ENCODE measurements at regions not wholly inside any gene's neighbourhood (a gene's known extent, or its start where the extent isn't known, plus 50 kb on each side); places are given as distances from the start of the nearest gene placed in this dataset.
"Not testable (repeated sequence)": the region's sequence is repeated elsewhere in the genome, so short reads cannot be mapped to it uniquely, and the experiment has no call there.

GRCh38 chr6:100226811-100227210 is 232.8 kb upstream of the MCHR2 start:
- no peak for DNase-seq

- DNase-seq: not testable (repeated sequence)
Observed at GRCh38 chr6:100223952-100224351, 229.9 kb upstream of the MCHR2 start.

DNA sequence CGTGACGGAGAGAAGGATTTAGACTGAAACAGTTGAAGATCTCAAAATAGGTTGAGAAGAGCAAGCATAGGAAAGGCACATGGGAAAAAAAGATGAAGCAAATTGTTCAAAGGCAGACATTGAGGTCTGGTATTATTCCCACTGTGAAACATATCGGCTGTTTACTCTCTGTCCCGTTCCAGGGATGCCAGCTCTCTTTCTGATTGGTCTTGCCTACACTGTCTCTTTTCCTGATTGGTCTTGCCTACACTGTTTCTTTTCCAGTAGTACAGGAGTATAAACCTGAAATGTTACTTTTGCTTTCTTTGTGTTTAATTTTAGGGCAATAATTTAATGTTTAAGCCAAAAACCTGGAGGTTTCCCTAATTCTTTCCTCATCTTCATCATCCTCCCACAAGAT is 226.5 kb upstream of the MCHR2 start:
- no peak for DNase-seq

DNA sequence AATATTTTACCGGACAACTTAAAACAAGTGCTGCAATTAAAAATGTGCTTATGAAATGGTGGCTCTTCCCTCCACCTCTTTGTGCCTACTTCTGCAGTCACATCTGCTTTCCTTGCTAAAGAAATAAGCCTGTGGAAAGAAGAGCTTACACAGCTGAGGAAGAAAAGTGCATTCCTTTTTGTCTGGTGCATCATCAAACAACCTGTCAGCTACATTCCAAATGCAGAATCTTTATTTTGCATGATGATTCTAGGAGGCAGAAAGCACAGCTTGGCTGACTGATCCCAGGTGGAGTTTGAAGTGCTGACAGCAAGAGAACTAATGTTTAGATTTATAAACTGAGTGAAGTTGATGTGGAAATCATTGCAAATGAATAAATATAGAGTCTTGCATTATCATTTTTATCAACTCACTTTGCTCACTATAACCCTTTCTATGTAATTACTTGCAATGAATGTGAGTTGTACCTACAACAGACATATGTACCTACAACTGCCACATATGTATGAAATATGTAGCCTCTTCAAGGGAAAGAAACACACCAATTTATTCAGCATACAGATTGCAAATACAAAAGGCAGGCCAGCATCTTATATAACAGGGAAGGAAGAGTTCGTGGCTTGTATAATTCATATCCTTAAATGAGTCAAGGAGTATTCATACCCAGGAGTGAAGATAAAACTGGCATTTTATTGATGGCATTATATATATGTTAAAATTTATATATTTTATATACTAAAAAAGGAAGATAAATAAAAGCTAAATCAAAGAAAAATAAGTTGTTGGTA is 223.4 kb upstream of the MCHR2 start:
- DNase-seq: no peak

DNA sequence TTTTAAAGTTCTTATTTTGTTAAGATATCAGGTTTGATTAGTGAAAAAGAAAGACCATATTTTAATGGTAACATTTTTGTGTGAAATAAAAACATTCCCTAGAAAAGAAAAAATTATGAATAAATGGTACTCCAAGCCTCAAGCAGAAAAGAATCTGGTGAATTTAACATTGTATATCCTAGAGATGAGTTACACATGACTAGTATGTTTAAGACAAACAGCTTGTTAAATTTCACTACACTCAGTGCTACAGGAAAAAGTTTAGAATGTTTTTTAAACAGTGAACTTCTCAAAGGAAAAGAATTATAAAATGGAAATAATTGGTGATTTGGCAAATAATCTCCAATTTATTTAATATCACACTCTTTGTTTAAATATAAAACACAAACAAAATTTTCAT is 222.7 kb upstream of the MCHR2 start:
- no peak for DNase-seq

DNA sequence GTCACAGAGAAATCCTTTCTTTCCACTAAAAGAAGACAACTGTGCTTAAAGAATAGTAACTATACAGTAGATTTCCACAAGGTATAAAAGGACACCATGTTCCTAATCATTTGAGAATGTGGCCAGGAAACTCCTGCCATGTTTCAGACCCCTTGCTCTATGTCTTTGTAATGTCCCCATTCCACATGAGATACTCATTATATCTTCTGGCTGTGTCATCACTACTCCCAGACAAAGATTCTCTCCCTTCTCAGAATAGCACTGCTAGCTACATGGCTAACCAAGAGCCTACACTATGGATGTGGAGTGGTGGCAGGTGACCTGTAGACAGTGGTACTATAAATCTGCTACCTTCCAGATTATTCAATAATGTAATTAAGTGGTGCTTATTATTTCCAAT is 218.1 kb upstream of the MCHR2 start:
- no peak for DNase-seq

- DNase-seq: no peak
Observed at GRCh38 chr6:100210137-100211117, 216.4 kb upstream of the MCHR2 start.

GRCh38 chr6:100209323-100210136 is 215.5 kb upstream of the MCHR2 start:
- no peak for DNase-seq

- DNase-seq: no peak
Observed at GRCh38 chr6:100203400-100203799, 209.4 kb upstream of the MCHR2 start.

DNA sequence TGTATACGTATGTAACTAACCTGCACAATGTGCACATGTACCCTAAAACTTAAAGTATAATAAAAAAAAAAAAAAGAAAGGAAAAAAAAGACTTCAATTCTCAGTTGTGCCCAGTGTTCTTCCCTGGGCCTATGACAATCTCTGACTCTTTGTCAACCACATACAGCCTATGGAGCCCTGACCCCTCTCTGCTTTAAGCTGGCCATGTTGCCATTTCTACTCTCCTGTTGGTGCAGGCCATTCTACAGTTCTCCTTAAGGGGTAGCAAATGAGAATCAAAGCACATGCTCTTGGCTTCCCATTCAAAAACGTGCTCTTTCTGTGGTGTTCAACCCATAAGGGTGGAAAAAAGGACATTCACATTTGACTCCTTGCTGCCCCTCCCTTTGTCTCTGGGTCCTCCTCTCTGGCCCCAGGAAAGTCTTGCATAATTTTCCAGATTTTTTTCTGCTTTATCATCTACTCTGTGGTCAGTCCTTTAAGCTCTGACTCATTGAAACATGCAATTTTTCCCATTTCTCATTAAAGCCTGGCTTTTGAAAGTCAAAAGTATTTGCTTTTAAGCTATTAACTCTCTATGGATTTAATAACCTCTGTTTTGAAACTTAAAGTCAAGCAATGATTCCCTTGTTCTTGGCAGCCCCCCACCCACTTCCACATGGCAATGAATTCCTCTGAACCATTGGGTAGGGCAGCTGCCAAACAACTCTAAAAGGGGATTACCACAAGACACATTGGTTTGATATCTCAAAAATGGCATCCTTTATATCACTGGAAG is 208.6 kb upstream of the MCHR2 start:
- no peak for DNase-seq

DNA sequence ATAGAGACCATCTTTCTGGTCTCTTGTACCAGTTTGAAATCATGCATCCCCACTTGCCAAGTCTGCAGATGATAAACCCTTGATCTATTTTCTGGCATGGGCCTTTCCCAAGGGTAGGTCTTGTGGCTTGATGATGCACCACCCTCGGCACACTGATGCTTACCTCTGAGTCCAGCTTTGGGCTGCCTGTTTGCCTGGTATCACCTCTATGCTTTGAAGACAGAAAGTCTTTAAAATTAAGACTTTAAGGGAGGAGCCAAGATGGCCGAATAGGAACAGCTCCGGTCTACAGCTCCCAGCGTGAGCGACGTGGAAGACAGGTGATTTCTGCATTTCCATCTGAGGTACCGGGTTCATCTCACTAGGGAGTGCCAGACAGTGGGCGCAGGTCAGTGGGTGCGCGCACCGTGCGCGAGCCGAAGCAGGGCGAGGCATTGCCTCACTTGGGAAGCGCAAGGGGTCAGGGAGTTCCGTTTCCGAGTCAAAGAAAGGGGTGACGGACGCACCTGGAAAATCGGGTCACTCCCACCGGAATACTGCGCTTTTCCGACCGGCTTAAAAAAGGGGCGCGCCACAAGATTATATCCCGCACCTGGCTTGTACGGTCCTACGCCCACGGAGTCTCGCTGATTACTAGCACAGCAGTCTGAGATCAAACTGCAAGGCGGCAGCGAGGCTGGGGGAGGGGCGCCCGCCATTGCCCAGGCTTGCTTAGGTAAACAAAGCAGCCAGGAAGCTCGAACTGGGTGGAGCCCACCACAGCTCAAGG is 202.4 kb upstream of the MCHR2 start:
- not testable (repeated sequence) for DNase-seq

DNA sequence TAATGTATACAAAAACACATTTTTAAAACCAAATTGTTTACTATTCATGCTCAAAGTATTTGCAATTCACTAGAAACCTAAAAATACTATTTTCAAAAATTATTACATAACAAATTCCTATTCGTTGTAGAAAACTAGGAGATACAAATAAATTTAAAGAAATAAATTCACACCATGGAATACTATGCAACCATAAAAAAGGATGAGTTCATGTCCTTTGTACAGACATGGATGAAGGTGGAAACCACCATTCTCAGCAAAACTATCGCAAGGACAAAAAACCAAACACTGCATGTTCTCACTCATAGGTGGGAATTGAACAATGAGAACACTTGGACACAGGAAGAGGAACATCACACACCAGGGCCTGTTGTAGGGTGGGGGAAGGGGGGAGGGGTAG is 201.2 kb upstream of the MCHR2 start:
- not testable (repeated sequence) for DNase-seq

- DNase-seq: no peak
Observed at GRCh38 chr6:100194535-100194934, 200.5 kb upstream of the MCHR2 start.

- no peak for DNase-seq
Observed at GRCh38 chr6:100188754-100189153, 194.7 kb upstream of the MCHR2 start.

GRCh38 chr6:100186552-100186951 is 192.5 kb upstream of the MCHR2 start:
- no peak for DNase-seq

GRCh38 chr6:100185615-100186014 is 191.6 kb upstream of the MCHR2 start:
- DNase-seq: no peak

DNA sequence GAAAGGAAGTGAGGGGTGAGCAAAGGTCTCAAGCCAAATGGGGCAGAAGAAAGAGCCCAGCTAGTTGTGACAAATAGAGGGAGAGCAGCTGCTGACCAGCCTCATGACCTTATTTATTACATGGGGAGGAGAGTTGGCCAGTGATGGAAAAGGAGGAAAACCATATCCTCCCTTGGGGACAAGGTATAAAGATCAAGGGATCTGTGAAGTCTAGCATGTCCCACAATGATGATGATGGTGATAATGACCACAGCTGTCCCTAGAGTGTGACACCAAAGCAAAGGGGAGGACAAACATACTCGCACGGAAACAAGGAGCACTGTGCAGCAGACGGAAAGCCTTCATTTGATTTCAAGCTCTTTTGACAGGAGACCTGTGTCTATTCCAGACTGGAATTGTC is 190.4 kb upstream of the MCHR2 start:
- no peak for DNase-seq

DNA sequence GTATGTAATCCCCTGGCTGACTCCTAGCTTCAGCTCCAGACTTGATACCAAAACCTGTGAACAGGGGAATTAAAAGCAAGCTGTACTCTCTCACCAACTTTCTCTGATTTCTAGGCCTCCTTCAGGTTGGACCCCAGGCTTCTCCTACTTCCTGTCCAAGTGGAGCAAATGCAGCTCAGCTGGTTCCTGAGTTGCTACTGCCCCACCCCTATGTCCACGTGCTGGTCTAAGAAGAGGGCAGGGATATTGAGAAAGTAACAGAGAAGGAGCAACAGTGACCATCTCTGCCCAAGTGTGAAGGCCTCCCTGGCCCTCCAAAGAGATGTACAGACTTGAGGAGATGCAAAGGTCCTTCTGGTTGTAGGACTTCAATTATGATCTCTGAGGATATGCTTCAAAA is 188.3 kb upstream of the MCHR2 start:
- DNase-seq: no peak

GRCh38 chr6:100181309-100181708 is 187.3 kb upstream of the MCHR2 start:
- no peak for DNase-seq

DNA sequence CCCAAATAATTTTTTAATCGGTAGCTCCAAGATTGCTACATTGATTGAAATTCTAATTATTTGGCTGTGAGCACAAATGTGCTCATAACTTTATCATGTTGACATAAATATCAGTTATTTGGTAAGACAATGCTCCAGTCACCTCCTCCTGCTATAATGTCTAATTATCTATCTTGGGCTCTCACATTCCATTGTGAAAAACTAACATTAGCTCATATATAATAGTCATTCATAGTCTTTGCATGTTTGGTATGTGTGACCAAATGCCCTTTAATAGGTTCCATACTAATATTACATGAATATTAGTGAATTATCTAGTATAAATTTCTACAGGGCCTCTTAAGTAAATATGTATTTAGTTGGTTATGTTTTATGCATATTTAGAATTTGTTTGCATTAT is 185.6 kb upstream of the MCHR2 start:
- DNase-seq: no peak

DNA sequence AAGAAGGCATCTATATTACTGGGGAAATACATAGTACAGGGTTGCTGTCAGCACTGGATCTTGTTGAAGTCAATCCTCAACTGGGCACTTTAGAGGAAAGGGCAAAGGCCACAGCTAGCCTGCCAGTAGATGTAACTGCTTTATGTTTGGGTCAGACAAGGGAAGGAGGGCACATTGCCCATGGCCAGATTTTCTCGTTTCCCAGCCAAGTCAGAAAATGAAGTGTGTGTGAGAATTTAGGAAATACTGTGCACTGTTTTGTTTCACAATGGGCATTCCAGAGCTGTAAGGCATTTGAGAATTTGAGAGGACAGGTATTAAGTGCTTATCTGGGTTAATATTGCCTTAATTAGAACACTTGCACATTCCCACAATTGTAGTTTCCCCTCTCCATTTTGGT is 183.9 kb upstream of the MCHR2 start:
- no peak for DNase-seq
